Panc1 (cell line): ENCODE measurements at regions not wholly inside any gene's neighbourhood (a gene's known extent, or its start where the extent isn't known, plus 50 kb on each side); places are given as distances from the start of the nearest gene placed in this dataset.

ENCODE experiments used
- ATAC-seq: fragments of 200-7000 bp; cut with Tn5 transposase; 2 replicates; pipeline ENCODE4 v1.9.1; 2020; ENCODE audit warnings: mild to moderate bottlenecking, moderate library complexity
- BruUV-seq: library from RNA; stranded (reverse); fragments of 400-500 nt; replicated peaks from 2 replicates; lab custom pipeline; 2021; lab: Mats Ljungman, UMichigan
- CTCF ChIA-PET: fragments of 300-600 bp; sonication (Branson Sonifier 250); formaldehyde crosslinking; loops from one replicate; lab custom pipeline; 2022; ENCODE audit warnings: antibody characterized with exemption; lab: Charles Lee
- POLR2A ChIA-PET: fragments of 300-600 bp; sonication (Branson Sonifier 250); formaldehyde crosslinking; loops from one replicate; lab custom pipeline; 2022; ENCODE audit warnings: antibody characterized with exemption; lab: Charles Lee
- DNase-seq: peaks from one replicate; pipeline ENCODE4 v3.0.0-alpha.2; 2010; ENCODE audit warnings: low read depth, low spot score
- H3K27ac ChIP-seq: 2 replicates; pipeline ENCODE4 v1.5.1; 2011; ENCODE audit warnings: mild to moderate bottlenecking, low read length, inconsistent platforms
- H3K27me3 ChIP-seq: fragments of 200-500 bp; sonication (Bioruptor generic); 2 replicates; pipeline ENCODE4 v1.6.0; 2014; ENCODE audit warnings: low read length, inconsistent platforms; ENCODE audit not compliant: control insufficient read depth, insufficient read depth
- H3K36me3 ChIP-seq: fragments of 200-500 bp; sonication (Bioruptor generic); 2 replicates; pipeline ENCODE4 v1.5.1; 2014; ENCODE audit warnings: inconsistent platforms, mild to moderate bottlenecking, low read length, moderate library complexity; ENCODE audit not compliant: control insufficient read depth, insufficient read depth
- H3K4me1 ChIP-seq: 2 replicates; pipeline ENCODE4 v1.5.1; 2011; ENCODE audit warnings: inconsistent platforms, mild to moderate bottlenecking, low read length, moderate library complexity; ENCODE audit not compliant: control insufficient read depth, insufficient read depth
- H3K4me3 ChIP-seq, 2 experiments: 2 replicates each; pipeline ENCODE4 v1.5.1; 2011 to 2012; ENCODE audit warnings: low read depth in 2 of 2, low read length in 2 of 2, mild to moderate bottlenecking in 2 of 2, inconsistent platforms in 1 of 2, moderate library complexity in 1 of 2
- H3K9me3 ChIP-seq: fragments of 200-500 bp; sonication (Bioruptor generic); 2 replicates; pipeline ENCODE4 v1.5.1; 2014; ENCODE audit warnings: low read depth, mild to moderate bottlenecking, inconsistent platforms, low read length, moderate library complexity; ENCODE audit not compliant: control insufficient read depth, insufficient read depth
- CTCF ChIP-seq: fragments of 450-650 bp; IDR thresholded peaks from 2 replicates; pipeline ENCODE4 v1.5.1; 2017; ENCODE audit warnings: mild to moderate bottlenecking
- POLR2AphosphoS5 ChIP-seq: IDR thresholded peaks from 2 replicates; pipeline ENCODE4 v1.6.1; 2012; ENCODE audit warnings: mild to moderate bottlenecking, low read depth, low read length, moderate library complexity
- REST ChIP-seq, 2 experiments: IDR thresholded peaks; 2 replicates each; pipeline ENCODE4 v1.6.1; 2011 to 2012; ENCODE audit warnings: low read depth in 2 of 2, control low read depth in 1 of 2, low read length in 1 of 2, mild to moderate bottlenecking in 1 of 2, moderate library complexity in 1 of 2; ENCODE audit not compliant: insufficient read depth in 1 of 2
- SIN3A ChIP-seq: IDR thresholded peaks from 2 replicates; pipeline ENCODE4 v1.6.1; 2012; ENCODE audit warnings: low read depth, mild to moderate bottlenecking, low read length, moderate library complexity, borderline replicate concordance; ENCODE audit not compliant: insufficient read depth
- TCF7L2 ChIP-seq: IDR thresholded peaks from 2 replicates; pipeline ENCODE4 v1.6.1; 2011; ENCODE audit warnings: mild to moderate bottlenecking, low read depth, low read length, inconsistent platforms
- in situ Hi-C: cut with HindIII; loops from 2 replicates; pipeline ENCODE4 v1.10.0; 2016; ENCODE audit warnings: low sequenced_read_pairs, low pct_unique_long_range_greater_than_20kb
- intact Hi-C: fragments of 100-400 bp; cut with micrococcal nuclease; formaldehyde crosslinking; loops from one replicate; pipeline ENCODE4 v1.10.0; 2022; ENCODE audit not compliant: unreplicated experiment

GRCh38 chr4:38368613-38369012 is 295.4 kb upstream of the KLF3 start:
- in situ Hi-C loops = no loop called here
- H3K27me3 ChIP-seq = no peaks in the 10 kb centered on the region
- ATAC-seq = no peak
- DNase-seq = no peak
- H3K9me3 ChIP-seq = no peaks in the 10 kb centered on the region
- intact Hi-C loops = no loop called here
- no TSS peak for BruUV-seq
- ChIA-PET POLR2A (no interaction called here), CTCF (no interaction called here)
- H3K27ac ChIP-seq = no peak overlapping the region
- TF ChIP-seq POLR2AphosphoS5 (no peak), SIN3A (no peak), TCF7L2 (no peak), CTCF (no peak), REST (IDR thresholded peaks at IDR 0.05; ENCODE audit: insufficient read depth in 1 of 2, low read depth in 2 of 2, low read length in 1 of 2) (no peak)
- no peak overlapping the region for H3K4me3 ChIP-seq
- no peaks in the 10 kb centered on the region for H3K36me3 ChIP-seq
- H3K4me1 ChIP-seq = no peaks in the 10 kb centered on the region

GRCh38 chr4:38371391-38371851 is 292.6 kb upstream of the KLF3 start:
- intact Hi-C loops (no loop called here), in situ Hi-C loops (no loop called here)

More at GRCh38 chr4:38371391-38371851, 292.6 kb upstream of the KLF3 start:
- ChIA-PET POLR2A (no interaction called here), CTCF (no interaction called here)
- BruUV-seq = no TSS peak
- no peak for TF ChIP-seq SIN3A
- no peak for TF ChIP-seq CTCF
- TF ChIP-seq REST (IDR thresholded peaks at IDR 0.05; ENCODE audit: insufficient read depth in 1 of 2, low read depth in 2 of 2, low read length in 1 of 2) = no peak
- no peak for TF ChIP-seq TCF7L2
- TF ChIP-seq POLR2AphosphoS5 = no peak
- H3K4me3 ChIP-seq = no peak overlapping the region
- ATAC-seq (no peak), DNase-seq (no peak)
- no peaks in the 10 kb centered on the region for H3K9me3 ChIP-seq
- no peaks in the 10 kb centered on the region for H3K36me3 ChIP-seq
- H3K27ac ChIP-seq = no peak overlapping the region
- no peaks in the 10 kb centered on the region for H3K27me3 ChIP-seq
- H3K4me1 ChIP-seq = no peaks in the 10 kb centered on the region
